HG03025 (cell line): ENCODE measurements at regions not wholly inside any gene's neighbourhood (a gene's known extent, or its start where the extent isn't known, plus 50 kb on each side); places are given as distances from the start of the nearest gene placed in this dataset.

Source experiments
- ATAC-seq: cut with Tn5 transposase; IDR thresholded peaks from one replicate; pipeline ENCODE4 v1.9.1; 2021; ENCODE audit warnings: mild to moderate bottlenecking, moderate library complexity; ENCODE audit not compliant: unreplicated experiment, low FRiP score

DNA sequence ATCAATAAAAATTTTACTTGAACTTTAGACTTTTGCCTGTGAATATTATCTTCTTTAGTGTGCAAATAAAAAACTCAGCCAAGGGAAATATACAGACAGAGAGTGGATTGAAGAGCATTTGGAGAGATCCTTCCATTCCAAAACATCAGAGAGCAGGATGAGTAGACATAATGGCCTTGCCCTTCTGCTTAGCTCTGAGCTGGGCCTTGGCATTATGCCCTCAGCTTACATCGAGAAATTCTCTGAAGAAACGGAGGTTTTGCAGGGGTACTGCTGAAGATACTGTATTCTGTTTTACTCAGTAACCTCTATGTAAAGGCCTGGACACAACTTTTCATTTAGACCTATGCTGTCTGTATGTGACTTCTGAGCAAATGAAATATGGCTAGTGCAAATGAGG is 317.4 kb downstream of the STIM2 start:
- no peak for ATAC-seq

DNA sequence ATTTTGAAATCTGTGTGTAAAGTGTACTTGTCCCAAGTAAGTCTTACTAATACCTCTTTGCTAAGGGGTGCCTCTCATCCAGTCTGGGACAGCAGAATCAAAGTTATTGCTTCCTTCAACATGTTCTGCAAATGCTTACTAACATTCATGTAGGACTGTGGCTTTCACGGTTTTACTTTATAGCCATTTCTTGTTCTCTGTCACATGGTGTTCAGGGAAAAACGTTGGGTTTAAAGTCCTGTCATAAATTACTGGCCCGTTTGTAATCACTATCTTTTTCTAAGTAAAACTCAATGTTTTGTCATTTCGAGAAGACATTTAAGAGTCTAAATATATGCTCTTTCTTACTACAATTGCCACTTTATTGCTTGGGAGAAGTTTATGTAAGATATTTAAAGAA is 321.1 kb downstream of the STIM2 start:
- no peak for ATAC-seq

- no peak for ATAC-seq
These were observed 321.6 kb downstream of the STIM2 start for GRCh38 chr4:27182211-27182610.

- ATAC-seq: no peak
These were observed 324.0 kb downstream of the STIM2 start for GRCh38 chr4:27184508-27185155.

GRCh38 chr4:27186710-27187109 is 326.1 kb downstream of the STIM2 start:
- no peak for ATAC-seq

DNA sequence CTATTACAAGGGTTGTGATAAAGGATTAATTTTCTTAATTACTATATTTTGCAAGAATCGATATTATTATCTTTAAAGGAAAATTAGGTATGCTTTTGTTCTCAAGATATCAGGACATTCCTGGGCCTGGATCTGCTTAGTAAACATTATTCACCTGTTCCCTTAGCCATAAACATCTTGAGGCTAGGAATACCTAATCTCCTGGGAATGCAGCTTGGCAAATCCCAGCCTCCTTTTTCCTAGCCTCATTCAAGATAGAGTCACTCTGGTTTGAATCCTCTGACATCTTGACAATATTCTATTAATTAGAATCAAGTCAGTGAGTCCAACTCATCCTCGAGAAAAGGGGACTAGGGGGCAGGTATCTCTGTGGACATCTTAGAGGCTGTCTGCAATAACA is 327.1 kb downstream of the STIM2 start:
- ATAC-seq: no peak

- no peak for ATAC-seq
These were observed 329.0 kb downstream of the STIM2 start for GRCh38 chr4:27189683-27190082.

DNA sequence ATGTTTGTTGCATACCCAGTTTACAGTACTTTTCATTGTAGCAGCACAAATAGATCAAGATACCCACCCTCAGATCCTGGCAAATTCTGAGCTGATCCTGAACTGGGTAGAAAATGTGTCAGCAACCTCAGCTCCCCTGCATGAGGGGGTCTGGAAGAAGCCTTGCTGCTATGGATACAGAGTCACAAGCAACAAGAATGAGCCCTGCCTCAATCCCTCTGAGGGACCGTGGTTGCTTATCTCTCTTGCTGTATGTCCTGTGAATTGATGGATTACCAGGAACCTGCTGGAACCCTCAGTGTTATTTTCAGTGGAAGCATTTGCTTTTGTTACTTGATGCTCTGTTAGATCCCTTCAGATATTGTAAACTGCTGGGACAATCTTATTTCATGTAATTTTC is 331.0 kb downstream of the STIM2 start:
- ATAC-seq: no peak

DNA sequence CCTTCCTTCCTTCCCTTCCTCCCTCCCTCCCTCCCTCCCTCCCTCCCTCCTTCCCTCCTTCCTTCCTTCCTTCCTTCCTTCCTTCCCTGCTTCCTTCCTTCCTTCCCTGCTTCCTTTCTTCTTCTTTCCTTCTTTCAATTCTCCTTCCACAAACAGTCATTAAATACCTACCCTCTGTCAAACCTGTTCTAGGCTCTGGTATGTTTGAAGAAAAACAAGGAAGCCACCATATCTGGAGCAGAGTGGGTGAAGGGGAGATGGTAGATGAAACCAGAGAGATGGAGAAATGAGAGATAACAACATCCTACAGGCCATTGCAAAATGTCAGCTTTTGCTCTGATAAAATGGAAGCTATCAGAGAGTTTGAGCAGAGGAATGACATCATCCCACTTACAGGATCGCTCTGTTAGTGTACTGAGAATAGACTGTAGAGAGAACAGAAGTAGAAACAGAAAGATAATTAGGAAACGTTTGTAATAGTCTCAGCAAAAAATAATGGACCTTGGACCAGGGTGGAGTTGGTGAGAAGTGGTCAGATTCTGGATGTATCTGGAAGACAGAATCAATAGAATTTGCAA is 334.0 kb downstream of the STIM2 start:
- no peak for ATAC-seq

DNA sequence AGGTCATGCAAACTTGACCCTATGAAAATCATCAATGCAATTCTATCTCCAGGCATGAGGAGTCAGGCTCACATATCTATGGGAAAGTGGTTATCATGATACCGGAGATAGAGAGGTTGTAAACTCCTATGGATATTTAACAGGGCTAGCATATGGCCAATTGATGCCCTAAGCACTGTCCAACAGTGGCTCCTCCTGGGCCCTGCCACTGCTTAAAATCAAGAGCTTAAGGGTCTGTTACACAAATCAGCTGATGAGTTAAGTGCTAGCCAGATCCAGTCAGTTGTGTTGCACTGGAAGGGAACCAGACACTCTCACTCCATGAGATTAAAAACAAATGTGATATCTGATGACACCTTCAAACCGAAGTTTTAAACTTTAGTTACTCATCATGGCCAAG is 337.6 kb downstream of the STIM2 start:
- no peak for ATAC-seq

GRCh38 chr4:27198971-27199370 is 338.3 kb downstream of the STIM2 start:
- ATAC-seq: no peak

DNA sequence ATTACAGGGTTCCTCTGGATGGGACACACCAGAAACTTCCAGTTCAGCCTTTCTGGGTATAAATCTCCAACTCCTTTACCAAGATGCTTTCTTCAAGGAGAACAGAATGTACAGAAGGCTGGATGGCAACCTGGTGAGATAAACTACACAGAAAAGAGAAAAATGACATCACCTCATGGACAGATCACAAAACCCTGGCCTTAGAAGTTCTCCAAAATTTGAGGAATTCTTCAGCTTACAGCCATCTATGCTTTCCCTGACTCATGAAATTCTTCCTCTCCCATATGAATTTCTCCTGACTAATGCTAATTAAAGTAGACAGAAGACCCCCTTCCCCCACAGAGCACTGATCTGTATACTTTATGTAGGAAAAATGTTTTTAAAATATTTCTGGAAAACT is 345.4 kb downstream of the STIM2 start:
- ATAC-seq: no peak

- ATAC-seq: no peak
These were observed 350.3 kb downstream of the STIM2 start for GRCh38 chr4:27210956-27211355.

DNA sequence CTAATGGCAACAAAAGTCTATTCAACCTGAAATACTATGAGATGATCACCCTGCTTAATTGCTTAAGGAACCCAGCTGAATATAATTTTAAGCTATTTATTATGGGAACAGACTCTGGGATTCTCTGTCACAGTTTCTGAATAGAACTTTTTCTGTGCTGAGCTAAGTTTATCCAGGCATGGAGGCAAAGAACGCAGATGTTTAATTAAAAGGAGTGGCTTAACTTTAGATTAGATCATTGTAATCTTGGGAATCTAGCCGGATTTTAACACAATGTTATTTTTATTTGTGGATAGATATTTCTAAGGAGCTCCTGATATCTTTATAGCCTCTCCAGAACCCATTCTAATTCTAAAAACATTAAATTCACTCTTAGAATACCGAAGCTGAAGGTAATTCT is 353.4 kb downstream of the STIM2 start:
- no peak for ATAC-seq

DNA sequence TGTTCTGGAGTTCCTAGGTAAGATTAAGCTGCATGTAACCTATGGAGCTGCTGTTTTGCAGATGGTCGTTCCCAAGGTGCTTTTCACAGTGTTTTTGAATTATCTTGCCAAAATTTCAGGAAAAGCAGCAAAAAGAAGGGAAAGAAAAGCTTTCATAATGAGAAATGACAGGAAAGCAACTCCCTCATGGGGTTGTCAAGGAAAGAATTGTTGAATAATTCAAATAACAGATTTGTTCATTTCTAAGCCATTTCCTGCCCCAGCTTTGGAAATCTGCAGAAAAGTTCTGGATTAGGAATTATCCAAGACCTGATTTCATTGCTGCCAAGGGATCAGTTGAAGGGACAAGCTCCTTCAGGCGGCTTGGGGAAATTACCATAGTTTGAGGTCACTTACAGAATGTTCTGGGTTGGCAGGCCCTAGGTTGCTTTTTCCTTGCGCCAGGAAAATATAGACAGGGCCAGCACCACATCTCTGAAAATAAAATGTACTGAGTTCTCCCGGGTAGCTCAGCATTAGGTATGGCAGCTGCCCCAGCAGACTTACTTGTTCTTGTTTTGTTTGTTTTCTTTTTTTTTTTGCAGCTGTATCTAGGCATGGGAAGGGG is 354.7 kb downstream of the STIM2 start:
- ATAC-seq: no peak

GRCh38 chr4:27217261-27217769 is 356.7 kb downstream of the STIM2 start:
- ATAC-seq: no peak

- no peak for ATAC-seq
These were observed 357.4 kb downstream of the STIM2 start for GRCh38 chr4:27218013-27218412.

DNA sequence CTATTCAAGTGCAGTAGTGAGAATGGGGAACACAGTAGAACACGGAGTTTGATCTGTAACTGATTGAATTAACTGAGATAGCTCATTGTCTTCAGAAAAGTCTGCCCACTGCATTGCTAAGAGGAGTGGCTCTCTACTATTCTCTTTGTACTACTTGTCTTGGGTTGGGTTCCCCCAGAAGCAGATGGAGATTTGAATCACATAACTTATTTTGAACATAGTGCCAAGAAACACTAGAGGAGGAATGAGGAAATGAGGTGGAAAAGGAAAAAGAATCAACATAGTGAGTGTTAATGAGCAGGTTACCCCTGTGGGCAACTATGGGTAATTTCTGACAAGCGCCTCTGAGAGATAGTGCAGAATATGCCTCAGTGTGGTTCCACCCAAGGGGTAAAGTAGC is 362.7 kb downstream of the STIM2 start:
- ATAC-seq: no peak

GRCh38 chr4:27233531-27233930 is 372.9 kb downstream of the STIM2 start:
- ATAC-seq: no peak

GRCh38 chr4:27234306-27234899 is 373.8 kb downstream of the STIM2 start:
- no peak for ATAC-seq

GRCh38 chr4:27239641-27240040 is 379.0 kb downstream of the STIM2 start:
- no peak for ATAC-seq

GRCh38 chr4:27242217-27242616 is 381.6 kb downstream of the STIM2 start:
- ATAC-seq: no peak
